GM20000 (cell line): ENCODE measurements at regions not wholly inside any gene's neighbourhood (a gene's known extent, or its start where the extent isn't known, plus 50 kb on each side); places are given as distances from the start of the nearest gene placed in this dataset.
"Not testable (repeated sequence)": the region's sequence is repeated elsewhere in the genome, so short reads cannot be mapped to it uniquely, and the experiment has no call there.

Experiments
- DNase-seq: peaks from one replicate; pipeline ENCODE4 v3.0.0; 2012; ENCODE audit warnings: low spot score
- TF ChIP-seq, protein P1 (sequence below): IDR thresholded peaks from 2 replicates; pipeline ENCODE4 v1.5.1; 2012; ENCODE audit warnings: mild to moderate bottlenecking, control low read depth; ENCODE audit errors: extremely low read depth, missing control alignments

DNA sequence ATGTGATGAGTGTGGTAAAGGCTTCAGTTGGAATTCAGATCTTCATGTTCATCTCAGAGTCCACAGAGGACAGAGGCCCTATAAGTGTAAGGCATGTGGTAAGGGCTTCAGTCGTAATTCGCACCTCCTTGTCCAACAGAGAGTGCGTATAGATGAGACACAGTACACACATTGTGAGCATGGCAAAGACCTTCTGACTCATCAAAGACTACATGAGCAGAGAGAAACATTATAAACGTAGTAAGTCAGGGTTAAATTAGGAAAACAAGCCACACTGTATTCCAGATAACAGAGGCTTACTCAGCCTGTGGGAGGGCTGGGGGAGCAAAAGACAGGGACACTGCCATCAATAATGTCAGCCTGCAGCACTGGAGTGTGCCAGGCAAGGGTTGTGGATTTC is 706.2 kb upstream of the DEFB115 start:
- not testable (repeated sequence) for DNase-seq

DNA sequence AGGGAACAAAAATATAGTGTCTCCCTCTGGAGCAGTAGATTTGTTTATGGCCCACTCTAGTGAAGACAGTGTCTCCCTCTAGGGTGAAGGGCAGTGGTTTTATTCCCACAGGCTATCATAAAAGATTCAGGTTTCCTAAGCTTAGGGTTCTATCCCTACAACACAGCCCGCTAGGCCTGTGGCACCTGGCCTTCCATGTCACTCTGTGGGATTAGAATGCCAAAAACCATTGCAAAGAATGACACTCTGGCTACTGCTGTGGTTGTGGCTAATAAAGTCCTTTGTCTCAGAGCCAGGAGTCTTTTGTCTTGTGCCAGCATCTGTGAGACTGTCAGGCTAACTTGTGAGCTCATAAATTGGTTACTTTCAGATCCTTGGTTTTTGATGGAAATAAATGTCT is 700.7 kb upstream of the DEFB115 start:
- DNase-seq: not testable (repeated sequence)

DNA sequence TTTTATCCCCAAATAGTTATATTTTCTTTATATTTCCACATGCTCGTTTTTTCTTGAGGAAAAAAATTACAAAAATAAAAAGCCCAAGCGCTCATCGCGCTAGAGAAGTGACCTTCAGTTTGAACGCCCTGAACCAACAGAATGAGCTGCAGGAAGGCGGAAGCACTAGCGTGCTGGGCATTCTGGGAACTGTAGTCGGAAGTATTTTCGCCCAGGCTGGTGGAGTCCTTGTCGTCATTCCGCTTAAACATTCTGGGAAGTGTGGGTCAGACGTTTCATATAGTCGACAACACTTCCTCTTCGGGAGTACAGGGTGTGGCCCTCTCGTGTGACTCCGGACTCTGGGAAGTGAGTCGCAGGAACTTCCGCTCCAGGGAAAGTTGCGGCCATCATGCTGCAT is 692.4 kb upstream of the DEFB115 start:
- DNase-seq: not testable (repeated sequence)

DNA sequence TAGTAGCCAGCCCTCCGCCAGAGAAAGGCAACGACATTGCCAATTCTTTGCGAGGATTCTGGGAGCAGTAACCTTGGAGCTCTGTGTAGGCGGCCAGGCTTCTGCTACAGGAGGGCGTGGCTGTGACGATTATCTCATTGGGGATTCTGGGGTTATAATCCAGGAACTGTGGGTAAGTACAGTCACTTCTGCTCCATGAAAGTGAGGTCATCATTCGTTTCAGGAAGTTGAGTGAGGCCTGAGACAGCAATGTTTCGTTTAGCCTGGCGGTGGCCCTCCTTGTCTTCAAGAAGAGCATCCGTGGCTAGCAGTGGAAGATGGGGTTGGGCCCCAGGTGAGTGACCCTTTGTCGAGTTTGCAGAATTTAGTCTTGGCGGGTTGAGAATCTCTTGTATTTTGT is 687.6 kb upstream of the DEFB115 start:
- not testable (repeated sequence) for DNase-seq

DNA sequence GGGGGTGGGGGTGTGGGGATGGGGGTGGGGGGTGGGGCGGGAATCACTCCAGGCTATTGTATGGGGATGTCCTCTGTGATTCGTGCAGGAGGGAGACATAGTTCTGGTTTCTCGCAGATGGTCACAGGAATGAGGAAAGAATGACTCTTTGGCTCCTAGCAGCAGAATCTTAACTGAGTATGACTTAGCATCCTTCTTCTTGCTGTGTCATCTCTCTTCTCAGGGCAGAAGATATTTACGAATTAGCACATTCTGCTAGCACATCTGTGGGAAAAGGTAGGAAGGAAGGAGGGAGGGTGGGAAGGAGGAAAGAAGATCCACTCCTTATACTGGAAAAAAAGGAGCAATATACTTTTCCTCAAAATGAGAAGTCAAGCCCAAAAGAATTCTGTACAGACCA is 686.8 kb upstream of the DEFB115 start:
- DNase-seq: not testable (repeated sequence)

DNA sequence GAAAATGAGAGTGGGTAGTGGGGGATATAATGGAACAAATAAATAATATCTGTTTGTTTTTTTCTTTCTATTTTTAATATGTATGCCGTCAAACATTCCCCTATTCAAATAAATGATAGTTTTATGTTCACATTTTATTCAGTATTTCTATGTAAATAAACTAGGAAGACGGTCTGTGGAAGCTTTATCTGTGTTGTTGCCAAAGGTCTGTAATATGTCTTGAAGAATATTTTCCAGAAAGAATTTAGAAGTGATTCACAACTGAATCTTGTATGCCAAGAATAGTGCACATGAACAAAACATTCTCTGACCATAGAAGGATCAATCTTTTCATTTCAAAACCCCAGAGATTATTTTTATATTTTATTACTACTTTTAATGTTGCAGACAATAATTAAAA is 683.1 kb upstream of the DEFB115 start:
- DNase-seq: not testable (repeated sequence)

DNA sequence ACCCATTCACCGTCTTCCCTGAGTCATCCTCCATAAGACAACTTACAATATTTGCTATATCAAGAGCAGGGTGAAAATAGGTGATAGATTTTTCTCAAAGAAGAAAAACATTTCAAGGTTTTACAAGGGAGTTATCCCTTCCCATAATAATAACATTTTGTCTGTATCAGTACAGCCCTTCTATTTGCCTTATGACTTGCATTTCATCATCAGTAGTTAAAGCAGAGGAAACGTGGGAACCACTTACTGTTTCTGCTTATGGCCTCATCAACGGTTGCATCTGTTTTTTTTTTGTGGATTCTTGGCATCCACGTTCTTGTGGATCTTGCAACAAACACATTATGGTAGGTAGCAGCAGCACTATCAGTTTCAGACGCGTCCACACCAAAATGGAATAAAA is 678.4 kb upstream of the DEFB115 start:
- not testable (repeated sequence) for DNase-seq

DNA sequence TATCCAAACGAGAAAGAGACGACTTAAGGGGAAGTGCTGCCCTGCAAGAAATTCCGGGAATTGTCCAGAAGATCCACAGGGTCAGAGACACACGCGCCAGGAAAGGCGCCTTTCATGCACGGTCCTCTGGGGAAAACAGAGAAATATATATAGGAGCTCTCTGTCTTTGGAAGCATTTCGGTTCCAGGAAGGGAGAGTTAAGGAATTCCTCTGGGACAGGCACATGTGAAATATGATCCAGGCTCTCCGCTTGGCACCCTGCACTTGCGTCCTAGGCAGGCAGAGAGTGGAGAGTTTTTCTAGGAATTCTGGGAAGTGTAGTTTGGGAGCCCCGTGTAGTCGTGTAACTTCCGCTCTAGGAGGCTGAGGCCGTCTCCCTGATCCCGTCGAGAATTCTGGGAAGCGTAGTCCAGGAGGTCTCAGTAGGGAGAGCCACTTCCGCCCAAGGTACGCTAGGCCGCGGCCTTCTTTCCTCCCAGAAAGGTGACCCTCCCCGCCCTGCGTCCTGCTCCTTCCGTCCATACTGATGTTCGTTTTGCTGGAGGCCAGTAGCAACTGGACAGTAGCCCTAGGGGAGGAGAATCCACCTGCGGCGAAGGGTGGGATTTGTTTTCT is 677.5 kb upstream of the DEFB115 start:
- DNase-seq: not testable (repeated sequence)

DNA sequence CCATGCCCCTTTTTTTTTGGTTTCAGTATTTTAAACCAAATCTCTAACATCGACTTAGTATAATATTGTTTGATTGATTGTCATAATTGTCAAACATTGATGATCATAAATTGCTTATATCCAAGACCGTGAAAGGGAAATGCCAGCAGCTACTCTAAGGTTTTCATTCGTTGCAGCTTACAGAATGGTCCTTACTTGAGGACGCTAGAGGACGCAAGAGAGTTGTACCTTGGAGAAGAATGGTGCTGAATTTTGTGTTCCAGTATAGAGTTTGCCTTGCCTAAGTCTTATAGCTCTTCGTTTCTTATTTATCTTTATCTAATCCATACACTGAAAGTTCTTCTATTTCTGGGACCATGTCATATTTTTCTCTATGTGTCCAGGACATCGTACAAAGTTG is 675.6 kb upstream of the DEFB115 start:
- DNase-seq: not testable (repeated sequence)

DNA sequence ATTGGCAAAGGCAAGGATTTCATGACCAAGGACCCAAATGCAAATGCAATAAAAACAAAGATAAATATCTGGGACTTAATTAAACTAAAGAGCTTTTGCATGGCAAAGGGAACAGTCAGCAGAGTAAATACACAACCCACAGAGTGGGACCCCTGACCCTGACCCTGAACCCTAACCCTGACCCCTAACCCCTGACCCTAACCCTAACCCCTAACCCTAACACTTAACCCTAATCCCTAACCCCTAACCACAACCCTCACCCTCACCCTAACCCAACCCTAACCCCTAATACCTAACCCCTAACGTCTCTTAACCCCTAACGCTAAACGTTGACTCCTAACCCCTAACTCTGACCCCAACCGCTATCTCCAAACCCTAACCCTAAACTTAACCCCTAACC is 673.1 kb upstream of the DEFB115 start:
- not testable (repeated sequence) for DNase-seq

DNA sequence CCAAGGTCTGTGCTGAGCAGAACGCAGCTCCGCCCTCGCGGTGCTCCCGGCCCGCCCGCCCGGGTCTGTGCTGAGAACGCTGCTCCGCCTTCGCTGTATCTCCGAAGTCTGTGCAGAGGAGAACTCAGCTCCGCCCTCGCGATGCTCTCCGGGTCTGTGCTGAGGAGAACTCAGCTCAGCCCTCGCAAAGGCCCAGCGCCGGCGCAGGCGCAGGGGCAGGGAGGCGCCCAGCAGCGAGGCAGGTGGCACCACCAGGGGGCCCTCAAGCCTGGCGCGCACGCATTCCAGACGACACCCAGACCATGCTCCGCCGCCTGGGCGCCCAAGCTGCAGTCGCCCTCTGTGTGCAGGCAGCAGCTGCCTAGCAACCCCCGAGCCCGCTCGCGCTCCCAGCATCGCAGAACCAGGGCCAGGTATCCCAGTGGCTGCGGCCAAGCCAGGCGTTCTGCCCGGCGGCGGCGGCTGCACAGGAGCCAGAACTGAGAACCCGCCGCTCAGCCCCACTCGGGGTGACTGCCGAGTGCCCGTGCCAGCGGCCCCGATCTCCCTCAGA is 672.1 kb upstream of the DEFB115 start:
- not testable (repeated sequence) for DNase-seq

DNA sequence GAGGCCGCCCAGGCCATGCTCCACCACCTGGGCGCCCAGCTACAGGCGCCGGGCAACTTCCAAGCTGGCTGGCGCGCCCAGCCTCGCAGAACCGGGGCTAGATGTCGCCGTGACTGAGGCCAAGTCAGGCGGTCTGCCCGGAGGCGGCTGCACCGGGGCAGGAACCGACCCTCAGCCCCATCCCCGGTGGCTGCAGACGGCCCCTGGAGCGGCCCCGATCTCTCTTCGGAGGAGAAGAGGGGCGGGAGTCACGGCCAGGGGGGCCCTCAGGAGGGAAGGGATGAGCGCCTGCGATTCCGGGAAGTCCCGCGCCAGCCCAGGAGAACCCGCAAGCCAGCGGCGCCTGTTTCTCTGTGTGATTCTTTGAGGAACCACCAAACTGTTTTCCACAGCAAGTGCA is 671.3 kb upstream of the DEFB115 start:
- not testable (repeated sequence) for DNase-seq

DNA sequence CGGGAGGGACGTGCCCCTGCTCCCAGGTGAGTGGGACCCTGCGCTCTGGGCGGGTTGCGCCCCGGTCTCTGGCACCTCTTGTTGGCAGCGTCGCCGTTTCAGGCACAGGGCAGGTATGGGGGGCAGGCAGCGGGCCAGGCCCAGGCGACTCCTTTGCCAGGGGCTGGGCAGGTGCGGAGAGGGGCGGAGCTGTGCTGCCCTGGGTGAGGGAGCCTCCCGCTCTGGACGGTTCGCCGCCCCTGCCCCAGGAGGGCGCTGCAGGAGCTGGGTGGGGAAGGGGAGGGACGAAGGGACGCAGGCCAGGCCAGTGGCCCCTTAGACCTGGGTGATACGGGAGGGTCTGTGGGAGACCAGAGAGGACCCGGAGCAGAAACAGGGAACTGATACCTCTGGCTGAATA is 663.9 kb upstream of the DEFB115 start:
- DNase-seq: no peak

DNA sequence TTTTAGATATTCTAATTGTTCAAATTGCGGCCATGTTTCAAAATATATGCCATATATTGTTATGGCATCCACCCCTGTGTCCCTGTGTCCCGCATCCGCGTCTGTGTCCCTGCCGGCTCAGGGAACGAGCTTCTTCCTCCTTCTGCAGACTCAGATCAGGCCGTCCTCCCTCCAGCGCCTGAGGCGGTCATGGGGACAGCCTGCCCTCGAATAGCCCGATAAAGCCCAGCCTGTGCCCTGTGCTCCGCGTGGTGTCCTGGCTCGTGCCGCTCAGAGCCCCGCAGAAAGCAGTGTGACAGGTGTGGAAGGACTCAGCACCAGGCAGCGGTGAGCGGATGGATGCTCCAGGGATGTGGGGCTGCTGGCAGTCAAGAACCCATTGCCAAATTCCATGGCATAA is 663.4 kb upstream of the DEFB115 start:
- TF ChIP-seq, protein P1, sequence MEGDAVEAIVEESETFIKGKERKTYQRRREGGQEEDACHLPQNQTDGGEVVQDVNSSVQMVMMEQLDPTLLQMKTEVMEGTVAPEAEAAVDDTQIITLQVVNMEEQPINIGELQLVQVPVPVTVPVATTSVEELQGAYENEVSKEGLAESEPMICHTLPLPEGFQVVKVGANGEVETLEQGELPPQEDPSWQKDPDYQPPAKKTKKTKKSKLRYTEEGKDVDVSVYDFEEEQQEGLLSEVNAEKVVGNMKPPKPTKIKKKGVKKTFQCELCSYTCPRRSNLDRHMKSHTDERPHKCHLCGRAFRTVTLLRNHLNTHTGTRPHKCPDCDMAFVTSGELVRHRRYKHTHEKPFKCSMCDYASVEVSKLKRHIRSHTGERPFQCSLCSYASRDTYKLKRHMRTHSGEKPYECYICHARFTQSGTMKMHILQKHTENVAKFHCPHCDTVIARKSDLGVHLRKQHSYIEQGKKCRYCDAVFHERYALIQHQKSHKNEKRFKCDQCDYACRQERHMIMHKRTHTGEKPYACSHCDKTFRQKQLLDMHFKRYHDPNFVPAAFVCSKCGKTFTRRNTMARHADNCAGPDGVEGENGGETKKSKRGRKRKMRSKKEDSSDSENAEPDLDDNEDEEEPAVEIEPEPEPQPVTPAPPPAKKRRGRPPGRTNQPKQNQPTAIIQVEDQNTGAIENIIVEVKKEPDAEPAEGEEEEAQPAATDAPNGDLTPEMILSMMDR: no peak
- DNase-seq: no peak

More for the DNA sequence above, 663.9 kb upstream of the DEFB115 start:
- TF ChIP-seq, protein P1: no peak

DNA sequence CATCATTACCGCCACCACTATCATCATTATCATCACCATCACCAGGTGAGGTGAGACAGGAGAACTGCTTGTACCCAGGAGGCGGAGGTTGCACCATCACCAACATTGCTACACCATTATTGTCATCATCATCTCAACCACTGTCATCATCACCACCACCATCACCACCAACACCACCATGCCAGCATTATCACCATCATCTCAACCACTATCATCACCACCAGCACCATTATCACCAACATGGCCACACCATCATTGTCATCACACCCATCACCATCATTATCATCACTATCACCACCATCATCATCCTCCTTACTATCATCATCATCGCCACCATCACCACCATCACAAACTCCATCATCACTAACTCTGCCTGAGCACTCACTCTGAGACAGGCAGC is 661.8 kb upstream of the DEFB115 start:
- TF ChIP-seq, protein P1: no peak
- DNase-seq: no peak

DNA sequence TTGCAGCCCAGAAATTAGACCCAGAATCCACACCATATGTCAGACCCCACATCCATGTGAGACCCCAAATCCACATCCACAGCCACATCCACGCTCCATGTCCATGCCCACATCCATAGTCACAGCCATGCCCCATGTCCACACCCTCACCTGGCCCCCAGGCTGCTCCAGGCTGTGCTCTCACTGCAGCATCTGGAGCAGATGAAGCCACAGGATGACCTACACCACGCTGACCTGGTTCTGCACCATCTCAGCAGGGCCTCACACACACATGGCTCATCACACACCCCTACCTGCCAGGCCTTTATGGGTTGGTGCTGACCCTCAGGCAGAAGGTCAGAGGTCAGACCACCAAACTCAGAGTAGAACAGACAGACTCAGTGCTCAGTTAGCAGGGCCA is 660.0 kb upstream of the DEFB115 start:
- DNase-seq: not testable (repeated sequence)
